ENCODE measurements at regions not wholly inside any gene's neighbourhood (a gene's known extent, or its start where the extent isn't known, plus 50 kb on each side); places are given as distances from the start of the nearest gene placed in this dataset.

DNA sequence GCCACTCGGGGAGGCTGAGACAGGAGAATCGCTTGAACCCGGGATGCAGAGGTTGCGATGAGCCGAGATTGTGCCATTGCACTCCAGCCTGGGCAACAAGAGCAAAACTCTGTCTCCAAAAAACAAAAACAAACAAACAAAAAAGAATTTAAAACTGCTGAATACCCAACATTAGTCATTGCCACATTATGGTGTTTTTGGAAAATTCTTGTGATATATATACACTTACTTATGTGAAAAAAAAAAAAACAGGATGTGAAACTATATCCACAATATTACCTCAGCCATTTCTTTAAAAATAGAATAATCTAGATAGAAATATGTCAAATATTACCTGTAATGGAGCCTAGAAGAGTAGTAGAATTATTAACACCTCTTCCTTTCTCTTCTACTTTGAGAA, 288.3 kb upstream of the FN1 start:
- CTCF ChIA-PET, result no interaction called here
- H4K20me1 ChIP-seq (ENCODE audit: insufficient read depth), result no peaks in the 10 kb centered on the region
- no peak overlapping the region for H3K9ac ChIP-seq
- no peak overlapping the region for H2AFZ ChIP-seq (ENCODE audit: low read depth)
- no peaks in the 10 kb centered on the region for H3K36me3 ChIP-seq (replicated peaks in 1 of 2; ENCODE audit: control insufficient read depth in 1 of 2, insufficient read depth in 2 of 2, low read length in 1 of 2)
- WGBS (ENCODE audit: low lambda C conversion rate), result 96% methylated on average over 5 of the region's 5 CpGs
- no peak overlapping the region for H3K27ac ChIP-seq (ENCODE audit: low read depth in 2 of 2, low read length in 1 of 2)
- TF ChIP-seq, protein P1, sequence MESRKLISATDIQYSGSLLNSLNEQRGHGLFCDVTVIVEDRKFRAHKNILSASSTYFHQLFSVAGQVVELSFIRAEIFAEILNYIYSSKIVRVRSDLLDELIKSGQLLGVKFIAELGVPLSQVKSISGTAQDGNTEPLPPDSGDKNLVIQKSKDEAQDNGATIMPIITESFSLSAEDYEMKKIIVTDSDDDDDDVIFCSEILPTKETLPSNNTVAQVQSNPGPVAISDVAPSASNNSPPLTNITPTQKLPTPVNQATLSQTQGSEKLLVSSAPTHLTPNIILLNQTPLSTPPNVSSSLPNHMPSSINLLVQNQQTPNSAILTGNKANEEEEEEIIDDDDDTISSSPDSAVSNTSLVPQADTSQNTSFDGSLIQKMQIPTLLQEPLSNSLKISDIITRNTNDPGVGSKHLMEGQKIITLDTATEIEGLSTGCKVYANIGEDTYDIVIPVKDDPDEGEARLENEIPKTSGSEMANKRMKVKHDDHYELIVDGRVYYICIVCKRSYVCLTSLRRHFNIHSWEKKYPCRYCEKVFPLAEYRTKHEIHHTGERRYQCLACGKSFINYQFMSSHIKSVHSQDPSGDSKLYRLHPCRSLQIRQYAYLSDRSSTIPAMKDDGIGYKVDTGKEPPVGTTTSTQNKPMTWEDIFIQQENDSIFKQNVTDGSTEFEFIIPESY (IDR thresholded peaks at IDR 0.05; ENCODE audit: borderline replicate concordance, low read depth), result no peak
- no peak for TF ChIP-seq CHD2 (IDR thresholded peaks at IDR 0.05; ENCODE audit: low read length, partially characterized antibody)
- TF ChIP-seq MEF2A (IDR thresholded peaks at IDR 0.05; ENCODE audit: borderline replicate concordance, low read depth), result no peak
- TF ChIP-seq ELF1 (IDR thresholded peaks at IDR 0.05), result no peak
- no peak for TF ChIP-seq JUND (IDR thresholded peaks at IDR 0.05)
- TF ChIP-seq FOXJ3 (CRISPR knock-in tag; IDR thresholded peaks at IDR 0.05), result no peak
- no peak for TF ChIP-seq MAX (IDR thresholded peaks at IDR 0.05; ENCODE audit: low read depth)
- TF ChIP-seq EZH2phosphoT487 (IDR thresholded peaks at IDR 0.05; ENCODE audit: borderline replicate concordance, low read depth), result no peak
- TF ChIP-seq RAD21 (IDR thresholded peaks at IDR 0.05; ENCODE audit: low read length), result no peak
- TF ChIP-seq CTCF (IDR thresholded peaks at IDR 0.05), result no peak
- TF ChIP-seq EP300 (IDR thresholded peaks at IDR 0.05; ENCODE audit: borderline replicate concordance in 1 of 2, low read depth in 1 of 2, low read length in 1 of 2), result no peak
- TF ChIP-seq SMC3 (IDR thresholded peaks at IDR 0.05; ENCODE audit: low read depth, low read length), result no peak
- no peak for TF ChIP-seq TCF12 (IDR thresholded peaks at IDR 0.05)
- no peak for TF ChIP-seq RXRA (IDR thresholded peaks at IDR 0.05; ENCODE audit: borderline replicate concordance, low read depth)
- no peaks in the 10 kb centered on the region for H3K79me2 ChIP-seq (ENCODE audit: insufficient read depth)
- no peak overlapping the region for H3K4me2 ChIP-seq
- no peaks in the 10 kb centered on the region for H3K9me2 ChIP-seq
- DNase-seq, result no peak
- H3F3A ChIP-seq (replicated peaks; ENCODE audit: insufficient read depth), result peaks cover 17% of the 10 kb centered on the region
- H3K4me1 ChIP-seq (ENCODE audit: control insufficient read depth in 1 of 2, insufficient read depth in 2 of 2, low read depth in 1 of 2, low read length in 1 of 2), result peaks cover 0 to 23% of the 10 kb centered on the region in 2 experiments; a peak in 2 of 4 replicates
- H3K9me3 ChIP-seq, result no peaks in the 10 kb centered on the region
- POLR2A ChIA-PET, result no interaction called here
- no peaks in the 10 kb centered on the region for H3K27me3 ChIP-seq (ENCODE audit: insufficient read depth)
- H3K4me3 ChIP-seq (ENCODE audit: low read depth in 2 of 2, low read length in 1 of 2), result no peak overlapping the region

DNA sequence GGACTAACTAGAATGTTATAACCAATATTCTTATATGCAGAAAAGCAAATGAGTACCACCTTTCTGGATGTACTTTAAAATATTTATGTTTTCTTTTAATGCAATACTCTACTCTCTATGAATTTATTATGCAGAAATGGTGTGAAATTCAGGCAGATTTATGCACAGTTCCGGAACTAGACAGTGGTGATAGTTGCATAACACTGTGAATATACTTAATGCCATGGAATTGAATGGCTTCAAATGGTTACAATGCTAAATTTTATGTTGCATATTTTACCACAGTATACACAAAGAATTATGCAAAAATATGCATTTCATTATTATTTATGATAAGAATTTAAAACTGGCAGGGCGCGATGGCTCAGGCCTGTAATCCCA, 287.8 kb upstream of the FN1 start:
- WGBS (ENCODE audit: low lambda C conversion rate), result 99% methylated on average over 3 of the region's 3 CpGs
- Histone ChIP-seq H3K79me2 (ENCODE audit: insufficient read depth) (no peaks in the 10 kb centered on the region), H3K4me1 (ENCODE audit: control insufficient read depth in 1 of 2, insufficient read depth in 2 of 2, low read depth in 1 of 2, low read length in 1 of 2) (peaks cover 0 to 18% of the 10 kb centered on the region in 2 experiments; a peak in 2 of 4 replicates)

More for the DNA sequence above, 287.8 kb upstream of the FN1 start:
- no peaks in the 10 kb centered on the region for H3K27me3 ChIP-seq (ENCODE audit: insufficient read depth)
- no peak overlapping the region for H3K4me2 ChIP-seq
- peaks cover 12% of the 10 kb centered on the region for H3F3A ChIP-seq (replicated peaks; ENCODE audit: insufficient read depth)
- no peaks in the 10 kb centered on the region for H3K9me3 ChIP-seq
- no peak overlapping the region for H2AFZ ChIP-seq (ENCODE audit: low read depth)
- ChIA-PET POLR2A (no interaction called here), CTCF (no interaction called here)
- H3K4me3 ChIP-seq (ENCODE audit: low read depth in 2 of 2, low read length in 1 of 2), result no peak overlapping the region
- H3K27ac ChIP-seq (ENCODE audit: low read depth in 2 of 2, low read length in 1 of 2), result no peak overlapping the region
- no peaks in the 10 kb centered on the region for H3K9me2 ChIP-seq
- TF ChIP-seq FOSL2 (IDR thresholded peaks at IDR 0.05; ENCODE audit: borderline replicate concordance, low read depth) (no peak), YY1 (IDR thresholded peaks at IDR 0.05; ENCODE audit: low read depth) (no peak), TEAD4 (IDR thresholded peaks at IDR 0.05; ENCODE audit: borderline replicate concordance, insufficient read depth) (no peak), JUND (IDR thresholded peaks at IDR 0.05) (no peak), FOXJ3 (CRISPR knock-in tag; IDR thresholded peaks at IDR 0.05) (no peak), CHD2 (IDR thresholded peaks at IDR 0.05; ENCODE audit: low read length, partially characterized antibody) (no peak), GABPA (IDR thresholded peaks at IDR 0.05; ENCODE audit: low read depth) (no peak), RAD21 (IDR thresholded peaks at IDR 0.05; ENCODE audit: low read length) (no peak), EP300 (IDR thresholded peaks at IDR 0.05; ENCODE audit: borderline replicate concordance in 1 of 2, low read depth in 1 of 2, low read length in 1 of 2) (no peak)
- TF ChIP-seq, protein P2, sequence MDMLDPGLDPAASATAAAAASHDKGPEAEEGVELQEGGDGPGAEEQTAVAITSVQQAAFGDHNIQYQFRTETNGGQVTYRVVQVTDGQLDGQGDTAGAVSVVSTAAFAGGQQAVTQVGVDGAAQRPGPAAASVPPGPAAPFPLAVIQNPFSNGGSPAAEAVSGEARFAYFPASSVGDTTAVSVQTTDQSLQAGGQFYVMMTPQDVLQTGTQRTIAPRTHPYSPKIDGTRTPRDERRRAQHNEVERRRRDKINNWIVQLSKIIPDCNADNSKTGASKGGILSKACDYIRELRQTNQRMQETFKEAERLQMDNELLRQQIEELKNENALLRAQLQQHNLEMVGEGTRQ (IDR thresholded peaks at IDR 0.05; ENCODE audit: borderline replicate concordance, low read depth, low read length), result no peak
- no peaks in the 10 kb centered on the region for H3K36me3 ChIP-seq (replicated peaks in 1 of 2; ENCODE audit: control insufficient read depth in 1 of 2, insufficient read depth in 2 of 2, low read length in 1 of 2)
- DNase-seq, result no peak
- no peak overlapping the region for H3K9ac ChIP-seq
- H4K20me1 ChIP-seq (ENCODE audit: insufficient read depth), result no peaks in the 10 kb centered on the region

Measured in SK-N-SH (cell line).